HG02870 (cell line): ENCODE measurements at regions not wholly inside any gene's neighbourhood (a gene's known extent, or its start where the extent isn't known, plus 50 kb on each side); places are given as distances from the start of the nearest gene placed in this dataset.

ENCODE experiments used
- ATAC-seq: cut with Tn5 transposase; IDR thresholded peaks from one replicate; pipeline ENCODE4 v1.9.1; 2021; ENCODE audit warnings: mild to moderate bottlenecking, moderate library complexity; ENCODE audit not compliant: unreplicated experiment

DNA sequence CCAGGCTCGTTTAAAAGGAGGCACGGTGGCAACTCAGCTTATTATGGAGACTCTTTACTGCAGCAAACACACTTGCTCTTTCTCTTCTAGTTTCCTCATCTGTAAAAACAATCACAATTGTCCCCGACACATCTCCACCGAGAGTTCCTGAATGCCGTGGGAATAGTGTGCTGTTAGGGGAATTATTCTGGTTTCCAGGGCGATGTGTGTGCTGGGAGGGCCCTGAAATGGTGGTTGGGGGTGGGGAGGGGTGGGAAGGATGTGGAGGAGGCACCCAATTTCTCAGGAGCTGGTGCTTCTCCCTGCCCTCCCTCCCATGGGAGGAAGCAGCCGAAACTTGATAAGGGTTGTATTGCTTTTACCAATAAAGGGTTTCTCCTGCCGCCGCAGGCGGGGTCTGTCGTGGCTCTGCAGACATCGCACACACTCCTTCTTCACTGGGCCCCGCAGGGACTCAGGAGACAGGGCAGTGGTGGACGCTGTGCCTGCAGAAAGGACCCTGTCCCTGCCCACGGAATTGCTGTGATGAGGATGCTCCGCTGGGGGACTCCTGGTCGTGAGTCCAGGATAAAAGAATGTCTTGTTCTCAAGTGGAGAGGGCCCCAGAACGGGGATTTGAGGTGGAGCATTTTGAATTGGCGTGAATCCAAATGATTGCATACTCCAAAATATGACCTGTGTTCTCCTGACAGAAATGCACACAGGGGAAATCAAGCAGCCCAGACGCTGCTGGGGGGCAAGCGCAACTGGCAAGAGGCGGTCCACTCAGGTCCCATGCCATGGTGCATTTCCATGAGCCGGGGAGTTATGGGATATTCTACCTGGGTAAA is 119.2 kb downstream of the ACKR3 start:
- ATAC-seq, result no peak

DNA sequence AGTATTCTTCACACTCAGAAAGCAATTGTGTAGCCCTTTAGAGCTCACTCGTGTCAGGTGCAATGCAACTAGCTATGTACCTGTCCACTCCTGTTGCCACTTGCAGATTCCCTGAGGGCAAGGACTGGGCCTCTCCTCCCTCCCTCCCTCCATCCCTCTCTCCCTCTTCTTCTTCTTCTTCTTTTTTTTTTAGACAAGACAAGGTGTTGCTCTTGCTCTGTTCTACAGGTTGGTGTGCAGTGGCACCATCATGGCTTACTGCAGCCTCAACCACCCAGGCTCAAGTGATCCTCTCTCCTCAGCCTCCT is 119.7 kb downstream of the ACKR3 start:
- no peak for ATAC-seq

DNA sequence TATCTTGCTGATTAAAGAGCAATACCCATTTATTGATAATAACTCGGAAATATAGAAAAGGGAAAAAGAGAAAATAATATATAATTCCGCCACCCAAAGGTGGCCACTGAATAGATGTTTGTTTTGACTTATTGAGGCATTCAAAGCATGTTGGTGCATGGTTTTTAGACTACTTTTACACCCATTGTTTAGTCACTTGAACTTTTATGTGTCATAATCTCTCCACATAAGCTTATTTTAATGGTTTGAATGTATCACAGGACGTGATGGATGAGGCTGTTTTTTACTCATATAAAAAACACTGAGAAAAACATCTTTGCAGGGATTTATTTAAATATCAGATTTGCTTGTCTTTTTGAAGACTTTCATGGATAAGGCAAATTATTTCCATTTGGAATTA is 120.4 kb downstream of the ACKR3 start:
- ATAC-seq, result no peak

DNA sequence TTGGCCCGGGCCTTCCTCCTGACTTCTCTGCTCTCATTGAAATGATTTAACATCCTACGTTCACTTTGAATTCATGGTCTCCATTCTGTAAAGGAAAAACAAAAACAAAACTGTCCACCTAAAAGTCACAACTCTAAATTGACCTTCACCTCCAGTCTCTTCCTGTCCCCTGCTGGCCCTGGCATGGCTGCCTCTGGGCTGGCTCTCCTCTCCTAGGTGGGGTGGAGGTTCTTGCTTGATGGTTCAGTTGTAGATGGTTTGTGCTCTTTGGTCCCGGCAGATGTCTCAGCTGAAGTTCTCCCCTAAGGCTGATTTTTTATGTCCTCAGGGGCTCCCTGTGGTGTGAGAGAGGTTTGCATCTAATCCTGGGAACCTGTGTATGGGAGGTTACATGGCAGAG is 121.1 kb downstream of the ACKR3 start:
- ATAC-seq, result no peak

DNA sequence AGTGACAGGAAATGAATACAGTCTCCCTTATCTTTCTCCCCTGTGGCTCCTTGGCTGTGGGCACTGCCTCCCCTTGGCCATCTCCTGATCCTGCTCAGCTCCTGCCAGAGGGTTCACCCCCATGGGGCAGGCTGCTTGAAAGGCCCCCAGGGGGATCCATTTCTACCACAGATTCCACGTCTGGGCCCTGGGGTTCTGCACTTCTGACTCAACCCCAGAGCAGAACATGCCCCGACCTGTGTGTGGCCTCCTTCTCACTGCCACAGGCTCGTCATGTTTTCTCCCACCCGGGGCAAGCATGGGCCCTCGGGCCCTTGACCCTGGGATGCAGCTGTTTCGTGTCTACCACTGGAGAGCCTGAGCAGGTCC is 122.2 kb downstream of the ACKR3 start:
- ATAC-seq, result no peak

DNA sequence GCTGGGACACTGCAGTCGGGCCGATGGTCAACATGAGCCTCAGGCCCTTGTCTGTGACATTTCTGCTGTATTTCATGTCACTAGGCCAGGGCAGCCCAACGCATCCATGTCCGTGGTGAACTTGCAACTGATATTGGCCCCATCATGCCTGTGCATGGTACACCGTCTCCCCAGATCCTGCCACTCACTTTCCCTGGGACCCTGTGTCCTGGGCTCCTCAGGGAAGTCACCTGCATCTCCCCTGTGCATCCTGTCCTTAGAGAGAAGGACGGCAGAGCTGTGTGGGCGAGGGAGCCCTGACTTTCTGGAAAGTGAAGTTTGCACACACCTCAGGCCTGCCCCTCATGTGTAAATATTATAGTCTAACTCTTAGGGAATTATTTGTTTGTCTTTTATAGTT is 123.3 kb downstream of the ACKR3 start:
- no peak for ATAC-seq

DNA sequence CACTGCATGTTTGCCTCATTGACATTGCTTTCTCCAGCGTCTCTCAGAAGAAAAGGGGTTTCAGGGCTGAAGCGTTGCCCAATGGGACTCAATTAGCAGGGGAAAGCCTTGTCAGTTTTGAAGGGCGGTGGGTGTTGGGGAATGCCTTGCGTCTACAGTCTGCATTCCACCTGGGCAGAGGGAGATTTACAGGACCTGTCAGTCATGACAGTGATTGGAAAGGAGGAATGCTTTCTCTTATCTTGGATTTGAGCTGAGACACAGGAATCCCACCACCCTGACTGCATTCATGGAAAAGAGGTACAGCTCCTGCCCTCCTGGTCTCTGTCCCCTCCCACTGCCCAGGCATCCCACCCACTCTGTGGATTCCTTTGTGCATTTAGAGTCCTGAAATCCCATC is 123.9 kb downstream of the ACKR3 start:
- ATAC-seq, result no peak

DNA sequence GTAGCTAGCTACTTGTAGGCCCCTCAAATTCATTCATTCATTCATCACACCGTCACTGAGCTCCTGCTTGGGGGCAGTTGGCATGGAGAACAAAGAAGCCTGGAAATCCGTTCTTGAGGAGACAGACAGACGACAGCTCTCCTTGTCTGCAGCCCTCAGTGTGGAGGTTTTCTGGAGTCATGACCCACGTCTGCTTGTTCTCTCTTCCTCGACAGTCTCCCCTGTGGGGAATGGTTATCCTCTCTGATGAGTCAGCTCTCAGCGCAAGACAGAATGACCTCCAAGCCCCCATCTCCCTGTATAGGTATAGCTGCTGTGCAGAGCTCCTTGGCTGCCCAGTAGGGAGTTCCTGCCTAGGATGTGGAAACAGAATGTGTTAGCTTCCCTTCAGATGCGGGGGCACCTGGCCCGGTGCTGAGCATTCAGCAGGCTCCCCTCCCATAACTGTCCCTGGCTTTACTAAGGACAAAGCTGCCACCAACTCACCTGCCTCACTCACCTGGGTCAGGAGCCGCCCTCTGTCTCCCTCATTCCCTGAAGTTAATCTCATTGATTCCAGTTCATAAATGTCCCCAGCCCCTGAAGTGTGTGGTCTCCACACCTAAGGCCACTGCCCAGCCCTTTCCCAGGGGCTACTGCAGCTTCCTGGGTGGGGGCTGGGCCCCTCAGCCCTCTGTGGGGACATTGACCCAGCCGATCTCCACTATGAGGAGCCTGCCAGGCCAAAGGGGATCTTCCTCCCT is 124.7 kb downstream of the ACKR3 start:
- ATAC-seq, result no peak

DNA sequence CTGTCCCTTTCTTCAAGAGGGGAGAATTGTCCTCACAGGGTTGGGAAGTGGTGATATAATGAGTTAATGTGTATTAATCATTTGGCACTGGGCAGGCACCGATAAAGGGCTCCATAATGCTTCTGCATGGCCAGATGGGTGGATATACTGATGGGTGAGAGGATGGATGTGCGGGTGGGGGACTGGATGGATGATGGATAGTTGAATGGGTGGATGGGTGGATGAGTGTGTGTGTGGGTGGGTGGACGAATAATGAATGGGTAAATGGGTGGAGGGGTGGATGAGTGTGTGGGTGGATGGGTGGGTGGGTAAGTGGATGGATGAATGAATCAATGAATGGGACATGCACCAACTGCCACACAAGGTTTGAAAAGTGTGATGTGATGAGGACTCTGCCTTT is 127.2 kb downstream of the ACKR3 start:
- no peak for ATAC-seq

DNA sequence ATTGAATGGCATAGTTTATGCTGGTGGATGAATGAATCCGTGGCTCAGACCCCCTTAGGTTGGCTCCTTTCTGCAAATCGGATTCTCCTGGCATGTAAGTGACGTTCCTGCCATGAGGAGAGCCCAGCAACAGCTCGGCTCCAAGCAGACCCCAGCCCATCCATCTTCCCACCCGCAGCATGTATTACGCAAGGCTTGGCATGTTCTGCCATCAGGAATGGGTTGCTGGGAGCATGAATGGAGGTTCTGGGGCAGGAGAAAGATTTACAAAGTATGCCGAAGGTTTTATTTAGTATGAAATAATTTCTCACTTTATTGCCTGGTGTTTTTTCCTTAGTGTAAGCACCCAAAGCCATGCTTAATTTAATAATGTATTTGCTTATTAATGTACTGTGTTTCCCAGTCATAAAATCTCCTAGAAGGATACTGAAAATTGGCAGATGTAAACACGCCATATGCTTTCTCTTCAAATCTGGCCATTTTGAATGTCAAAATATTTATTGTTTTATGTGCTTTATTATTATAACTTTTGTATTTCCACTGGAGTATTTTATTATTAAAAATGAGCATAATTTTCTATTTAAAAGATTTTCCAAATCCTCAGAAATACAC is 128.5 kb downstream of the ACKR3 start:
- no peak for ATAC-seq

DNA sequence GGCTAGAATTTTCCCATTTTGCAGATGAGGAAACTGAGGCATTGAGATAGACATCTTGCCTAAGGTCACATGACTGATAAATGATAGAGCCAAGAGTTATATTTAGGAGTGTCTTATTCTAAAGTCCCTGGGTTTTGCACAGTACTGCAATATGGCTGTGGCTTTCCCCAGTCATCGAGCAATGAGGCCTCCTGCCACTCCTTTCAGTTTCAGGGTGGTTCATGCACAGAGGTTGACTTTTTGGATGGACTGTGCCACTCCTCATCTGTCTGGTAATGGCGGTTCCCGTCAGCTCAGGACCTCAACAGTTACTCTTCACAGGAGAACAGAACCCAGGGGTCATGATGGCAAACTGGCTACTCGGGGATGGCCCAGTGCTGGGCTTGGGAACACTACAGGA is 131.1 kb downstream of the ACKR3 start:
- ATAC-seq, result no peak

DNA sequence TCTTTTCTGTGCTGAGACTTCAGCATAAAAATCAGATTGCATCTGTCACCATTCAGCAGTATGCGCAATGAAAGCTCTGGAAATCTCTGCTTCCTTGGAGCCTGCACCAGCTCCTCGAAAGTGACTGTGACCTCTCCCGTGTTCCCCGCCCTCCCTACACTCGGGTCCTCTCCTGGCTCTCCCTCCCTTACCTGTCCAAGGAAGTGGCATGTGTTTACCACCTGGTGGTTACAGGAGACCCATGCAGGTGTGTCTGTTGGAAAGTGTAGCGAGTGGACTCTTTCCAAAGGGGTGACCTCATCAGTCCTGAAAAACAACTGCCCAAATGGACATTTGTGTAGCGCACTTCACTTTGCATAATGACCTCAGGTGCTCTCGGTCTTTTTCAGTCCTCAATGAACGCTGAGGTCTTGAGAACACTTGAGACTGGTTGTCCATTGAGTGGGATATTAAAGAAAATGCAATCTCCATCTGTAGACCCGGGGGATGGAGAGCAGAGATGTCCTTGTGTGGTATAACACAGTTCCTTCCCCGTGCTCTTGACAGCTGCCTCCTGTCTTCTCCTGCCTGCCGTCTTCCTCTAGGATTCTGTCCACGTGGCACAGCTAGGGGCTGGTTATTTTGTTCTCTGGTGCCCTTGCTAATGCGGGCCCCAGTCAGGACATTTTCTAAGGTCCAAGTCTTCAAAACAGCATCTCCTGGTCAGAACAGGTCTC is 133.2 kb downstream of the ACKR3 start:
- no peak for ATAC-seq

DNA sequence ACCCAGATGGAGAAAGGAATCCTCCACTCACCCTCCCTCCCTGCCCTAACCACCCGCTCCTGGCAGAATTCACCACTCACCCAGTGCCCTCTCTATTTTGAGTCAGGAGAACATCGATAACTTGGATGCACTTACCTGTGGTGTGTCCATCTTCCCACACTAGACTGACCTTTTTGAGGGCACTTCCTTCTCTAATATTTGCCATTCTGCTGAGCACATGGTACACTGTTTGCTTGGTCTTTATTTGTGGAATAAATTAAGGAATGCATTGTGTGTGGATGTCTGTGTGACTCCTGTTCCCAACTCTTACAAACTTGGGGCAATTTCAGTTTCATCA is 133.7 kb downstream of the ACKR3 start:
- ATAC-seq, result no peak

DNA sequence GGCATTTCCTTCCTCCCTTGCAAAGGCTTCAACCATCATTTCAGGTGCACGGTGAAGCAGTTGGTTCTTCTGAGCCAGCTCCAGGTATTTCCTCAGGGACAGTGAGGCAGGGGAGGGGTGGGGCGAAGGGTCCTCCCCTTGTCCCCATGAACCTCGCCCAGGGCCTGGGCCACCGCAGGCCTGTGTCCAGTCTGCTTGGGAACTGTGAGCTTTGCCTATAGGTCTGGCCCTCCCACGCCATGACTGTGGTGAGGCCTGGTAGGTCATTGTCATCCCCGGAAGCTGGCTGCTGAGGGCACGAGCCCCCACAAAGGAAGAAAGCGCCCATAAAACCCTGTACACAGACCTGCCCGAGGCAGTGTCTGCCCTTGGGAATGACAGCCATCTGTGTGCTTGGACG is 134.3 kb downstream of the ACKR3 start:
- ATAC-seq, result no peak

DNA sequence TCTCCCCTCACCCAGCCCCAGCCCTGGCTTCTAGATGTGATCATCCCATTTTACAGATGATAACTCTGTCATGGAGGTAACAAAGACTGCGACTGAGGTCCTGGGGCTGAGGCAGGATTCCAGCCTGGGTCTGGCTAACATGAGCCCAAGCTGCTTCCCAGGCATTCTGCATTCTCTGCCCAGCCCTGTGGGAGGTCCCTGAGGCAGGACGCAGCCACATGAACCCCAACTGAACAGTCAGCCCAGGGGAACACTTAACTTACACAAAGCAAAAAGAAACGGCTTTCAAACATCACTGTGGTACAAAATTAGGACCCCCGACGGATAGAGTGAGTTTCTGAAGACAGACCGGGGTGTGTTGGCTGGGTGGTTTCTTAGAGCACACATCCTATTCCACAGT is 135.3 kb downstream of the ACKR3 start:
- no peak for ATAC-seq

DNA sequence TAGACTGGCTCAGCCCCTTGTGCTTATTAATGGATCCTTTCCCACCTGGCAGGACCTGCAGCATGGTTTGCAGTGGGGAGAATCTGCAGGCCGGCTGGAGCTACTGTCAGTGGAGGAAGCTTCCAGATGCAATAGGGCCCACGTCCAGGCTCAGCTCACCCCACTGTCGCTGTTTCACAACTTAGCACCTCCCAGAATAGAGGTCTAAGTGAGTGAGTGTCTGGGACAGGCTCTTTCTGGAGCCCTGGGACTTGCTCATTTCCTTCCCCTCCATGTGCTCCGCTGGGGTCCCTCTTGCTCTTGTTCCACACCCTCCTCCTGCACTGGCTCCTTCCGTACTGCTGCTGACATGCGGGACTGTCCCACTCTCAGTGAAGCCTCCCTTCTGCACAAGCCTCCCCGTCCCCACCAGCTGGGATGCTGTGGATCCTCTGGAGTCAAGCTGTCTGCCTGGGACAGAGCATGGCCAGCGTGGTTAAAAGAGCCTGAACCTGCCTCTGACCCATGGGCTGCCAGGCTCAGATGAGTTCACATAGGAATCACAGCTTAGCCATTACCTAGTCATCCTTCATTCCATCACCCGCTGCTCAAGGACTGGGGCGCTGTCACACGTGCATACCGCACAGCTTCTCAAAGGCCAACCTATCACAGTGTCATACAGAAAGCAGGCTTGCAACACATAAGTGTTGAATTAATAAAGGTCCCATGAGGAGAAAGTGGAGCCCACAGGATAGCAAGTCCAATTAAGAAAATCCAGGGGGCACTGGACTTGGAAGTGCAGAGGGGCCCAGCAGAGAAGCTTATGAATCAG is 135.9 kb downstream of the ACKR3 start:
- no peak for ATAC-seq

DNA sequence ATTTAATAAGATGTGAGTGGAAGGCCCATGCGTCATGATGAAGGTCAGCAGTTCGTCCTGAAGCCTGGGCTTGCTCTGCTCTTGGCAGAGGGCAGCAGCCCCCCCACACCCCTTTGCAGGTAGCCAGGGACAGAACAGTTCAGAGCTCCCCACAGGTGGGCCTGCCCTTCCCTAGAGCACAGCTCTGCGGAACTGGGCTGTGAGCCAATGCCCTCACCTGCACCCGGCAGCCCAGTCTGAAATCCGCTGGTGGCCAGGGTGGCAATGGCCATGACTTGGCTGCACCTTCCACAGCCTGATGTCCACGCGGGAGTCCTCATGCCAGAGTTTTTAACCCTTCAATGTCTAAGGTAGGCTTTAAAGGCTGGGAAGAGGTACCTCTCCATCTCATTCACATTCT is 136.7 kb downstream of the ACKR3 start:
- no peak for ATAC-seq

DNA sequence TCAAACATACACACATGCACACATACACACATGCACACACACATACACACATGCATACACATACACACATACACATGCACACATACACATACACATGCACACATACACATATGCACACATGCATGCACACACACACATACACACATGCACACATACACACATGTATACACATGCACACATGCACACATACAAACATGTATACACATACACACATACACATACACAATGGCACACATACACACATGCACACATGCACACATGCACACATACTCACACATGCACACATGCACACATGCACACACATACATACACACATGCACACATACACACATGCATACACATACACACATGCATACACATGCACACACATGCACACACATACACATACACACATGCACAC is 137.2 kb downstream of the ACKR3 start:
- no peak for ATAC-seq

DNA sequence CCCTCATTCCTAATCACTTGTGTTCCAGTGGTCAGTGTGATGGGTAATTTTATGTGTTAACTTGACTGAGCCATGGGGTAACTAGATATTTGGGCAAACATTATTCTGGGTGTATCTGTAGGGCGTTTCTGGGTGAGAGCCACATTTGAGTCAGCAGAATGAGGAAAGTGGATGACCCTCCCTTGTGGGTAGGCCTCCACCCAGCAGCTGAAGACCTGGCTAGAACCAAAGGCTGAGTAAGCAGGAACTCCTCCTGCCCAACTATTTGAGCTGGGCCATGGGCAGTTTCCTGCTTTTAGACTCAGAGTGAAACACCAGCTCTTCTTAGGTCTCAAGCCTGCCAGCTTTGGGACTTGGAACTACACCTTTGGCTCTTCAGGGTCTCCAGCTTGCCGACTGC is 141.8 kb downstream of the ACKR3 start:
- ATAC-seq, result no peak

DNA sequence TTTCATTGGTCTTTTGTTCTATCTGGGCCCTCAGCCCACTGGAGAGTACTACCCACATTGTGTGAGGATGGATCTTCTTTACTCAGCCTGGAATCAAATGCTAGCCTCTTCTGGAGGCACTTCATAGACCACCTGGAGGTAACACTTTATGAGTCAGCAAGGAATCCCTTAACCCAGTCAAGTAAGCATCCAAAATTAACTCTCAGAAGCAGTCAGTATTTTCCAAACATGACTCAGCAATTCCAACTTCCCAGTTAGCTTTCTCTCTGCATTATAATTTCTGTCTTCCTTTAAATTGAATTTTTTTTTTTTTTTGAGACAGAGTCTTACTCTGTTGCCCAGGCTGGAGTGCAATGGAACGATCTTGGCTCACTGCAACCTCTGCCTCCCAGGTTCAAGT is 142.7 kb downstream of the ACKR3 start:
- ATAC-seq, result no peak
